Loucy (cell line): ENCODE measurements at regions not wholly inside any gene's neighbourhood (a gene's known extent, or its start where the extent isn't known, plus 50 kb on each side); places are given as distances from the start of the nearest gene placed in this dataset.

Experiments
- EZH2phosphoT487 ChIP-seq: fragments of 200-600 bp; IDR thresholded peaks from 2 replicates; pipeline ENCODE4 v1.6.1; 2018; ENCODE audit warnings: antibody characterized with exemption, mild to moderate bottlenecking, moderate library complexity, borderline replicate concordance
- TF ChIP-seq, protein P1 (sequence below): fragments of 200-600 bp; sonication (generic); conservative IDR thresholded peaks from 2 replicates; pipeline ENCODE4 v1.5.1; 2014; ENCODE audit warnings: mild to moderate bottlenecking, antibody characterized with exemption, low read length

- TF ChIP-seq, protein P1, sequence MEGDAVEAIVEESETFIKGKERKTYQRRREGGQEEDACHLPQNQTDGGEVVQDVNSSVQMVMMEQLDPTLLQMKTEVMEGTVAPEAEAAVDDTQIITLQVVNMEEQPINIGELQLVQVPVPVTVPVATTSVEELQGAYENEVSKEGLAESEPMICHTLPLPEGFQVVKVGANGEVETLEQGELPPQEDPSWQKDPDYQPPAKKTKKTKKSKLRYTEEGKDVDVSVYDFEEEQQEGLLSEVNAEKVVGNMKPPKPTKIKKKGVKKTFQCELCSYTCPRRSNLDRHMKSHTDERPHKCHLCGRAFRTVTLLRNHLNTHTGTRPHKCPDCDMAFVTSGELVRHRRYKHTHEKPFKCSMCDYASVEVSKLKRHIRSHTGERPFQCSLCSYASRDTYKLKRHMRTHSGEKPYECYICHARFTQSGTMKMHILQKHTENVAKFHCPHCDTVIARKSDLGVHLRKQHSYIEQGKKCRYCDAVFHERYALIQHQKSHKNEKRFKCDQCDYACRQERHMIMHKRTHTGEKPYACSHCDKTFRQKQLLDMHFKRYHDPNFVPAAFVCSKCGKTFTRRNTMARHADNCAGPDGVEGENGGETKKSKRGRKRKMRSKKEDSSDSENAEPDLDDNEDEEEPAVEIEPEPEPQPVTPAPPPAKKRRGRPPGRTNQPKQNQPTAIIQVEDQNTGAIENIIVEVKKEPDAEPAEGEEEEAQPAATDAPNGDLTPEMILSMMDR: no peak
- TF ChIP-seq EZH2phosphoT487: no peak
Observed at GRCh38 chr16:35725949-35726348, 2266.5 kb downstream of the TP53TG3F start.
